Panc1 (cell line): ENCODE measurements at regions not wholly inside any gene's neighbourhood (a gene's known extent, or its start where the extent isn't known, plus 50 kb on each side); places are given as distances from the start of the nearest gene placed in this dataset.

Experiments used
- POLR2AphosphoS5 ChIP-seq: IDR thresholded peaks from 2 replicates; pipeline ENCODE4 v1.6.1; 2012; ENCODE audit warnings: mild to moderate bottlenecking, low read depth, low read length, moderate library complexity
- REST ChIP-seq, 2 experiments: IDR thresholded peaks; 2 replicates each; pipeline ENCODE4 v1.6.1; 2011 to 2012; ENCODE audit warnings: low read depth in 2 of 2, control low read depth in 1 of 2, low read length in 1 of 2, mild to moderate bottlenecking in 1 of 2, moderate library complexity in 1 of 2; ENCODE audit not compliant: insufficient read depth in 1 of 2
- SIN3A ChIP-seq: IDR thresholded peaks from 2 replicates; pipeline ENCODE4 v1.6.1; 2012; ENCODE audit warnings: low read depth, mild to moderate bottlenecking, low read length, moderate library complexity, borderline replicate concordance; ENCODE audit not compliant: insufficient read depth
- TF ChIP-seq, protein P1 (sequence below): fragments of 450-650 bp; IDR thresholded peaks from 2 replicates; pipeline ENCODE4 v1.5.1; 2017; ENCODE audit warnings: mild to moderate bottlenecking

GRCh38 chr5:105878402-105878801 lies 1792.3 kb downstream of the EFNA5 start:
- TF ChIP-seq, protein P1, sequence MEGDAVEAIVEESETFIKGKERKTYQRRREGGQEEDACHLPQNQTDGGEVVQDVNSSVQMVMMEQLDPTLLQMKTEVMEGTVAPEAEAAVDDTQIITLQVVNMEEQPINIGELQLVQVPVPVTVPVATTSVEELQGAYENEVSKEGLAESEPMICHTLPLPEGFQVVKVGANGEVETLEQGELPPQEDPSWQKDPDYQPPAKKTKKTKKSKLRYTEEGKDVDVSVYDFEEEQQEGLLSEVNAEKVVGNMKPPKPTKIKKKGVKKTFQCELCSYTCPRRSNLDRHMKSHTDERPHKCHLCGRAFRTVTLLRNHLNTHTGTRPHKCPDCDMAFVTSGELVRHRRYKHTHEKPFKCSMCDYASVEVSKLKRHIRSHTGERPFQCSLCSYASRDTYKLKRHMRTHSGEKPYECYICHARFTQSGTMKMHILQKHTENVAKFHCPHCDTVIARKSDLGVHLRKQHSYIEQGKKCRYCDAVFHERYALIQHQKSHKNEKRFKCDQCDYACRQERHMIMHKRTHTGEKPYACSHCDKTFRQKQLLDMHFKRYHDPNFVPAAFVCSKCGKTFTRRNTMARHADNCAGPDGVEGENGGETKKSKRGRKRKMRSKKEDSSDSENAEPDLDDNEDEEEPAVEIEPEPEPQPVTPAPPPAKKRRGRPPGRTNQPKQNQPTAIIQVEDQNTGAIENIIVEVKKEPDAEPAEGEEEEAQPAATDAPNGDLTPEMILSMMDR, result no peak
- no peak for TF ChIP-seq POLR2AphosphoS5
- TF ChIP-seq REST (IDR thresholded peaks at IDR 0.05; ENCODE audit: insufficient read depth in 1 of 2, low read depth in 2 of 2, low read length in 1 of 2), result no peak
- TF ChIP-seq SIN3A, result no peak
